ENCODE measurements at regions not wholly inside any gene's neighbourhood (a gene's known extent, or its start where the extent isn't known, plus 50 kb on each side); places are given as distances from the start of the nearest gene placed in this dataset.

GRCh38 chr17:72233986-72234385 lies 113.2 kb downstream of the SOX9 start:
- Histone ChIP-seq H3K4me3 (ENCODE audit: low read length) (no peak overlapping the region), H3K36me3 (ENCODE audit: control insufficient read depth, insufficient read depth, low read length) (no peaks in the 10 kb centered on the region), H3K9me3 (ENCODE audit: control insufficient read depth, low read depth, low read length) (no peaks in the 10 kb centered on the region), H3K4me1 (ENCODE audit: control insufficient read depth, insufficient read depth, low read length) (peaks cover 13% of the 10 kb centered on the region), H3K27ac (ENCODE audit: low read length) (no peak overlapping the region), H3K27me3 (ENCODE audit: control insufficient read depth, insufficient read depth, low read length) (no peaks in the 10 kb centered on the region)
- no CpG with 5 or more reads among the region's 3 CpGs for WGBS (ENCODE audit: insufficient coverage, low lambda C conversion rate)
- peak in 1 of 2 donors; percentile 23 for DNase-seq

DNA sequence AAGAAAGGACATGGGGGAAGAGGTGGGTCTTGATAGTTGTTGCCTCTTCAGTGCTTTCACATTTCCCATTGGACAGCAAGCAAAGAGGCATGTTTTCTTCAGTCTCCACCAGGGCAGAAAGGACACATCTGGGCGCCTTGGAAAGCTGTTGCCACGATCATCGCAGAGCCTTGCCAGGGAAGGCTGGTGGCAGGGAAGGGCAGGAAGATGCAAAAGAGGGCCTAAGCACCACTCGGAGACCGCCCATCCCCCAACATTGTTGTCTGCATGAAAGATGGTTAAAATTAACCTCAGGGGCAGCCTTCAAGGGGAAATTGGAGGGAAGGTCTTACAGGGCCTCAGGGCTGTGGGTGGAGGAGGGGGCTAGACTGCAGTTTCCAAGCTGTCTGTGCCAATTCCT lies 114.2 kb downstream of the SOX9 start:
- no peak for DNase-seq
- Histone ChIP-seq H3K36me3 (ENCODE audit: control insufficient read depth, insufficient read depth, low read length) (no peaks in the 10 kb centered on the region), H3K4me3 (ENCODE audit: low read length) (no peak overlapping the region), H3K4me1 (ENCODE audit: control insufficient read depth, insufficient read depth, low read length) (peaks cover 13% of the 10 kb centered on the region), H3K27ac (ENCODE audit: low read length) (no peak overlapping the region), H3K27me3 (ENCODE audit: control insufficient read depth, insufficient read depth, low read length) (no peaks in the 10 kb centered on the region), H3K9me3 (ENCODE audit: control insufficient read depth, low read depth, low read length) (no peaks in the 10 kb centered on the region)
- WGBS (ENCODE audit: insufficient coverage, low lambda C conversion rate): no CpG with 5 or more reads among the region's 5 CpGs

DNA sequence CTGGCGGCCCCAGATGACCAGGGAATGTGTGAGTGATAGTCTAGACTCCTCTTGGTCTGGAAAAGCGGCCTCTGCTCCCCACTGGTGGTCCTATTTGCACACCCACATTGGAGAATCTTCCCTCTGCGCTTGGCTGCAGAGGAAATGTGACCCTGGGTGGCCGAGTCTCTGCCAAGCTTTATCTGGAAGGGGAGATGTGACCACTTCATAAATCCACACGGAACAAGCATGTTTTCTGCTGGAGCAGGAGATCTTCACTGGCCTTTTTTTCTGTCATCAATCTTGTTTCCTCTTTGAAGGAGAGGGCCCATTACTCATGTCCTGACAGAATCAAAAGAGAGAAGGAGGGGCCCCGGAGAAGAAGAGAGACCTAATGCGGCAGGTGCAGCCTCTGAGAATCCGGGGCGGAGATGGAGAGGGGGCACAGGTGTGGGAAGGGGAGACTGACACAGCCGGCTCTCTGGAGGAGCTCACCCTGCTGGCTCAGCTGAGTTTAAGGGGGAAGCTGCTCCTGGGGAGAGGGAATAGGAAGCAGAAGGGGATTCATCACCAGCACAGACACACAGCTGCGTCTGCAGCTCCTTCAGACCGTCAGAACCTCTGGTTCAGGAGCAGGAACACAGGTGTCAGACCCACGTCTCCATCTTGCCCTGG lies 116.3 kb downstream of the SOX9 start:
- H3K4me1 ChIP-seq (ENCODE audit: control insufficient read depth, insufficient read depth, low read length): peaks cover 13% of the 10 kb centered on the region
- H3K4me3 ChIP-seq (ENCODE audit: low read length): no peak overlapping the region
- no peak overlapping the region for H3K27ac ChIP-seq (ENCODE audit: low read length)
- no peaks in the 10 kb centered on the region for H3K36me3 ChIP-seq (ENCODE audit: control insufficient read depth, insufficient read depth, low read length)
- no peaks in the 10 kb centered on the region for H3K27me3 ChIP-seq (ENCODE audit: control insufficient read depth, insufficient read depth, low read length)
- no CpG with 5 or more reads among the region's 13 CpGs for WGBS (ENCODE audit: insufficient coverage, low lambda C conversion rate)
- no peaks in the 10 kb centered on the region for H3K9me3 ChIP-seq (ENCODE audit: control insufficient read depth, low read depth, low read length)
- DNase-seq: no peak

- Histone ChIP-seq H3K36me3 (ENCODE audit: control insufficient read depth, insufficient read depth, low read length) (no peaks in the 10 kb centered on the region), H3K27ac (ENCODE audit: low read length) (no peak overlapping the region), H3K4me3 (ENCODE audit: low read length) (no peak overlapping the region), H3K4me1 (ENCODE audit: control insufficient read depth, insufficient read depth, low read length) (peaks cover 9% of the 10 kb centered on the region), H3K27me3 (ENCODE audit: control insufficient read depth, insufficient read depth, low read length) (no peaks in the 10 kb centered on the region), H3K9me3 (ENCODE audit: control insufficient read depth, low read depth, low read length) (no peaks in the 10 kb centered on the region)
- WGBS (ENCODE audit: insufficient coverage, low lambda C conversion rate): no CpG with 5 or more reads among the region's 10 CpGs
- no peak for DNase-seq
Observed at GRCh38 chr17:72238157-72238673, 117.4 kb downstream of the SOX9 start.

GRCh38 chr17:72239548-72239947 lies 118.7 kb downstream of the SOX9 start:
- no CpG with 5 or more reads among the region's 5 CpGs for WGBS (ENCODE audit: insufficient coverage, low lambda C conversion rate)
- no peaks in the 10 kb centered on the region for H3K27me3 ChIP-seq (ENCODE audit: control insufficient read depth, insufficient read depth, low read length)
- H3K4me1 ChIP-seq (ENCODE audit: control insufficient read depth, insufficient read depth, low read length): no peaks in the 10 kb centered on the region
- no peak overlapping the region for H3K4me3 ChIP-seq (ENCODE audit: low read length)
- H3K36me3 ChIP-seq (ENCODE audit: control insufficient read depth, insufficient read depth, low read length): no peaks in the 10 kb centered on the region
- no peaks in the 10 kb centered on the region for H3K9me3 ChIP-seq (ENCODE audit: control insufficient read depth, low read depth, low read length)
- no peak overlapping the region for H3K27ac ChIP-seq (ENCODE audit: low read length)
- DNase-seq: no peak

DNA sequence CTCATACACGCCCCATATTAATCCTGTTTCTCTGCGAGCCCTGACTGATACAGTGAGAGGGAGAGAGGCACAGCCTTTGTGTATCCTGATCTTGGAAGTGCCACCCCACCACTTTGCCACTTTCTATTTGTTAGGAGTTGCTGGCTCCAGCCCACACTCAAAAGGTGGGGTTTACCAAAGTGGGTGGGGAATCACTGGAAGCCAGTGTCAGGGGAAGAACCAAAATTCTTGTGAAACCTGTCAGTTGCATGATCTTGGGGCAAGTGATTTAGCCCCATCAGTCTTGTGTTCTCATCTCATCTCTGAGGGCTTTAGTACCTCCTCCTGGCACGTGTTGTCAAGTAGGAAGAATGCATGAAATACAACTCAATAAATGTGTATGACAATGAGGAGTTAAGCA lies 119.5 kb downstream of the SOX9 start:
- H3K4me1 ChIP-seq (ENCODE audit: control insufficient read depth, insufficient read depth, low read length): no peaks in the 10 kb centered on the region
- no peaks in the 10 kb centered on the region for H3K9me3 ChIP-seq (ENCODE audit: control insufficient read depth, low read depth, low read length)
- no peak for DNase-seq
- H3K36me3 ChIP-seq (ENCODE audit: control insufficient read depth, insufficient read depth, low read length): no peaks in the 10 kb centered on the region
- no peaks in the 10 kb centered on the region for H3K27me3 ChIP-seq (ENCODE audit: control insufficient read depth, insufficient read depth, low read length)
- no CpG with 5 or more reads among the region's 3 CpGs for WGBS (ENCODE audit: insufficient coverage, low lambda C conversion rate)
- H3K27ac ChIP-seq (ENCODE audit: low read length): no peak overlapping the region
- H3K4me3 ChIP-seq (ENCODE audit: low read length): no peak overlapping the region

DNA sequence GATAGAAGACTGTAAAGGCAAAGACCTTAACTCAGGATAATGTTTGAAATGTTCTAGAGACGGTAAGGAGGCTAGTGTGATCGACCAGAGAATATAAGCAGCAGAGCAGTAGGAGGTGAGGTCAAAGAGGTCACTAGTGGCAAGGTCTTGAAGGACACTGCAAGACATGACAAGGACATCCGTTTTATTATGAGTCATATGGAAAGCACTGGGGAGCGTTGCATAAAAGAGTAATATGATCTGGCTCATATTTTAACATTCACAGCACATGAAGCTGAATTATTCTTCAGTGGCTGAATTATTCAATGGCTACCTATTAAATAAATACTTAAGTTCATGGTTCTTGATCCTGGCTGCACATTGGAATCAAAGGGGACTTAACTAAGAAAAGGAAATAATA lies 123.7 kb downstream of the SOX9 start:
- Histone ChIP-seq H3K36me3 (ENCODE audit: control insufficient read depth, insufficient read depth, low read length) (no peaks in the 10 kb centered on the region), H3K4me3 (ENCODE audit: low read length) (no peak overlapping the region), H3K4me1 (ENCODE audit: control insufficient read depth, insufficient read depth, low read length) (no peaks in the 10 kb centered on the region), H3K9me3 (ENCODE audit: control insufficient read depth, low read depth, low read length) (no peaks in the 10 kb centered on the region), H3K27me3 (ENCODE audit: control insufficient read depth, insufficient read depth, low read length) (no peaks in the 10 kb centered on the region), H3K27ac (ENCODE audit: low read length) (no peak overlapping the region)
- DNase-seq: no peak
- WGBS (ENCODE audit: insufficient coverage, low lambda C conversion rate): 100% methylated on average over 1 of the region's 4 CpGs

GRCh38 chr17:72244956-72245355 lies 124.1 kb downstream of the SOX9 start:
- no peaks in the 10 kb centered on the region for H3K4me1 ChIP-seq (ENCODE audit: control insufficient read depth, insufficient read depth, low read length)
- WGBS (ENCODE audit: insufficient coverage, low lambda C conversion rate): no CpG with 5 or more reads among the region's 2 CpGs
- no peak for DNase-seq
- H3K4me3 ChIP-seq (ENCODE audit: low read length): no peak overlapping the region
- no peaks in the 10 kb centered on the region for H3K36me3 ChIP-seq (ENCODE audit: control insufficient read depth, insufficient read depth, low read length)
- no peaks in the 10 kb centered on the region for H3K27me3 ChIP-seq (ENCODE audit: control insufficient read depth, insufficient read depth, low read length)
- no peak overlapping the region for H3K27ac ChIP-seq (ENCODE audit: low read length)
- H3K9me3 ChIP-seq (ENCODE audit: control insufficient read depth, low read depth, low read length): no peaks in the 10 kb centered on the region

- H3K9me3 ChIP-seq (ENCODE audit: control insufficient read depth, low read depth, low read length): no peaks in the 10 kb centered on the region
- no peak overlapping the region for H3K4me3 ChIP-seq (ENCODE audit: low read length)
- DNase-seq: peak in 1 of 2 donors; percentile 39
- H3K27ac ChIP-seq (ENCODE audit: low read length): no peak overlapping the region
- H3K4me1 ChIP-seq (ENCODE audit: control insufficient read depth, insufficient read depth, low read length): no peaks in the 10 kb centered on the region
- WGBS (ENCODE audit: insufficient coverage, low lambda C conversion rate): 82% methylated on average over 2 of the region's 5 CpGs
- H3K27me3 ChIP-seq (ENCODE audit: control insufficient read depth, insufficient read depth, low read length): no peaks in the 10 kb centered on the region
- no peaks in the 10 kb centered on the region for H3K36me3 ChIP-seq (ENCODE audit: control insufficient read depth, insufficient read depth, low read length)
Observed at GRCh38 chr17:72249441-72249840, 128.6 kb downstream of the SOX9 start.

DNA sequence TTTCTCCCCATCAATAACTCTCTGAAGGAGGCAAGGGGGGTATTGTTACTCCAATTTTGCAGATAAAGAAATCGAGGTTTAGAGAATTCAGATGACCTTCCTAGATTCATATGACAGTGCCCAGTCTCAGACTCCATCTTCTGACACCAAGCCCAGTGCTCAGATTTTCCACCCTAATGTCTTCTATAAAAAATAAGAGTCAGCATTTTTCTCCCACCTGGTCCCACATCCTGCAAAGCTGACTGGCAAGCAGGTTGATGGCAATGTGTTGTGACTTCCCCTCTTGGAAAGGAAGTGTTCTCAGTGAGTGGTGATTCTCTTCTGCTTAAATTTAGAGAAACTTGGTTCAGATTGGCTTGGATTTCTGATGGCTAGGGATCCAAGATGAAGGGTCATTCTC lies 129.4 kb downstream of the SOX9 start:
- peaks cover 5% of the 10 kb centered on the region for H3K4me1 ChIP-seq (ENCODE audit: control insufficient read depth, insufficient read depth, low read length)
- WGBS (ENCODE audit: insufficient coverage, low lambda C conversion rate): 100% methylated on average over 1 of the region's 1 CpG
- no peaks in the 10 kb centered on the region for H3K9me3 ChIP-seq (ENCODE audit: control insufficient read depth, low read depth, low read length)
- H3K27me3 ChIP-seq (ENCODE audit: control insufficient read depth, insufficient read depth, low read length): no peaks in the 10 kb centered on the region
- H3K27ac ChIP-seq (ENCODE audit: low read length): no peak overlapping the region
- no peak overlapping the region for H3K4me3 ChIP-seq (ENCODE audit: low read length)
- no peak for DNase-seq
- no peaks in the 10 kb centered on the region for H3K36me3 ChIP-seq (ENCODE audit: control insufficient read depth, insufficient read depth, low read length)

DNA sequence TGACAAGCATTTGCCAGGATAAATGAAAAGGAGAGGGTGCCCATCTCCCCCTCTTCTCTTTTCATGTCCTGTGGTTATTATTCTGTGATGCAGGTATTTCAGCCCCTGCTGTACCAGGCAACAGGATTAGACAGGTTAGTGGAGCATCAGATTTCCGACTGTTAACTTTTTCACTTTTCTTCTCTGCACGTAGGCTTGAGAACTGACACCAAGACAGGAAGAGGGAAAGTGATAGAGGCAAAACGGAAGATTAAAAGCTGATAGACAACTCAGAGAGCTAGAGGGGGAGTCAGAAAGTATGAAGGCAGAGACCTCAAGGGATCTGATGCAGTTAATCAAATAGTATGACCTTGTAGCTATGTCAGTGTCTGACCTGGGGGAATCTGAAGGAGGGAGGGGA lies 132.8 kb downstream of the SOX9 start:
- no CpG with 5 or more reads among the region's 3 CpGs for WGBS (ENCODE audit: insufficient coverage, low lambda C conversion rate)
- H3K27me3 ChIP-seq (ENCODE audit: control insufficient read depth, insufficient read depth, low read length): no peaks in the 10 kb centered on the region
- no peak overlapping the region for H3K4me3 ChIP-seq (ENCODE audit: low read length)
- no peaks in the 10 kb centered on the region for H3K36me3 ChIP-seq (ENCODE audit: control insufficient read depth, insufficient read depth, low read length)
- no peak overlapping the region for H3K27ac ChIP-seq (ENCODE audit: low read length)
- H3K4me1 ChIP-seq (ENCODE audit: control insufficient read depth, insufficient read depth, low read length): peaks cover 7% of the 10 kb centered on the region
- H3K9me3 ChIP-seq (ENCODE audit: control insufficient read depth, low read depth, low read length): no peaks in the 10 kb centered on the region
- DNase-seq: no peak
